SK-N-SH treated with all-trans-retinoic acid at 6 μM for 48 hours (cell line): ENCODE measurements at regions not wholly inside any gene's neighbourhood (a gene's known extent, or its start where the extent isn't known, plus 50 kb on each side); places are given as distances from the start of the nearest gene placed in this dataset.

Source experiments
- BACH2 ChIP-seq: fragments of 250-450 bp; sonication (Bioruptor Pico); IDR thresholded peaks from 2 replicates; pipeline ENCODE4 v1.9.0; 2021; ENCODE audit warnings: mild to moderate bottlenecking, borderline replicate concordance
- CREB5 ChIP-seq: fragments of 250-450 bp; sonication (Bioruptor Pico); IDR thresholded peaks from 2 replicates; pipeline ENCODE4 v1.5.1; 2020; ENCODE audit warnings: low read depth, mild to moderate bottlenecking, moderate library complexity
- ESRRG ChIP-seq: fragments of 250-450 bp; sonication (Bioruptor Pico); IDR thresholded peaks from 2 replicates; pipeline ENCODE4 v1.6.1; 2021; ENCODE audit warnings: mild to moderate bottlenecking
- OSR1 ChIP-seq: fragments of 250-450 bp; sonication (Bioruptor Pico); IDR thresholded peaks from 2 replicates; pipeline ENCODE4 v1.8.0; 2022; ENCODE audit warnings: moderate library complexity, mild to moderate bottlenecking, inconsistent platforms
- PATZ1 ChIP-seq: fragments of 250-450 bp; sonication (Bioruptor Pico); IDR thresholded peaks from 2 replicates; pipeline ENCODE4 v1.8.0; 2020; ENCODE audit warnings: mild to moderate bottlenecking, moderate library complexity, borderline replicate concordance
- POU6F1 ChIP-seq: fragments of 250-450 bp; sonication (Bioruptor Pico); IDR thresholded peaks from 2 replicates; pipeline ENCODE4 v1.8.0; 2021; ENCODE audit warnings: low read depth, mild to moderate bottlenecking, moderate library complexity, borderline replicate concordance
- TSHZ2 ChIP-seq: fragments of 250-450 bp; sonication (Bioruptor Pico); IDR thresholded peaks from 2 replicates; pipeline ENCODE4 v1.5.0; 2020; ENCODE audit warnings: mild to moderate bottlenecking, moderate library complexity
- ZC3H10 ChIP-seq: fragments of 250-450 bp; sonication (Bioruptor Pico); IDR thresholded peaks from 2 replicates; pipeline ENCODE4 v1.5.1; 2021; ENCODE audit warnings: mild to moderate bottlenecking, moderate library complexity
- ZFP3 ChIP-seq: fragments of 250-450 bp; sonication (Bioruptor Pico); IDR thresholded peaks from 2 replicates; pipeline ENCODE4 v1.5.0; 2020; ENCODE audit warnings: mild to moderate bottlenecking, moderate library complexity
- ZNF565 ChIP-seq: fragments of 450-650 bp; formaldehyde crosslinking; conservative IDR thresholded peaks from 2 replicates; pipeline ENCODE4 v1.5.0; 2020; ENCODE audit warnings: low read depth, mild to moderate bottlenecking, moderate library complexity

GRCh38 chr2:11998626-11999378 lies 252.4 kb downstream of the LPIN1 start:
- TF ChIP-seq PATZ1 (CRISPR knock-in tag) (no peak), CREB5 (CRISPR knock-in tag) (no peak), ESRRG (CRISPR knock-in tag) (no peak), ZFP3 (no peak), ZNF565 (CRISPR knock-in tag) (no peak), ZC3H10 (CRISPR knock-in tag) (no peak), POU6F1 (CRISPR knock-in tag) (no peak), TSHZ2 (no peak), BACH2 (CRISPR knock-in tag) (no peak), OSR1 (no peak)
